Fibroblast of upper back skin (primary cell): ENCODE measurements at regions not wholly inside any gene's neighbourhood (a gene's known extent, or its start where the extent isn't known, plus 50 kb on each side); places are given as distances from the start of the nearest gene placed in this dataset.

Experiments used
- DNase-seq: peaks from one replicate; pipeline ENCODE4 v3.0.0-alpha.2; 2013

GRCh38 chr4:36841583-36842326 is 402.8 kb upstream of the NWD2 start:
- no peak for DNase-seq

- no peak for DNase-seq
Measured at GRCh38 chr4:36844448-36844847, 400.1 kb upstream of the NWD2 start.

- DNase-seq: no peak
Measured at GRCh38 chr4:36852856-36853255, 391.7 kb upstream of the NWD2 start.

GRCh38 chr4:36854554-36854953 is 390.0 kb upstream of the NWD2 start:
- DNase-seq: no peak

- no peak for DNase-seq
Measured at GRCh38 chr4:36863601-36864000, 380.9 kb upstream of the NWD2 start.

- DNase-seq: no peak
Measured at GRCh38 chr4:36870121-36870520, 374.4 kb upstream of the NWD2 start.

GRCh38 chr4:36872679-36873078 is 371.9 kb upstream of the NWD2 start:
- no peak for DNase-seq

GRCh38 chr4:36884151-36884550 is 360.4 kb upstream of the NWD2 start:
- DNase-seq: no peak

GRCh38 chr4:36891971-36892370 is 352.6 kb upstream of the NWD2 start:
- no peak for DNase-seq

GRCh38 chr4:36900446-36900987 is 344.0 kb upstream of the NWD2 start:
- DNase-seq: no peak

- no peak for DNase-seq
Measured at GRCh38 chr4:36904823-36905222, 339.7 kb upstream of the NWD2 start.

GRCh38 chr4:36914106-36914505 is 330.4 kb upstream of the NWD2 start:
- DNase-seq: no peak

- DNase-seq: no peak
Measured at GRCh38 chr4:36915717-36916116, 328.8 kb upstream of the NWD2 start.

GRCh38 chr4:36917413-36917812 is 327.1 kb upstream of the NWD2 start:
- no peak for DNase-seq

GRCh38 chr4:36919721-36920120 is 324.8 kb upstream of the NWD2 start:
- no peak for DNase-seq

- peak; percentile 14 for DNase-seq
Measured at GRCh38 chr4:36921476-36922216, 322.9 kb upstream of the NWD2 start.

- DNase-seq: peak; percentile 19
Measured at GRCh38 chr4:36930562-36931111, 313.9 kb upstream of the NWD2 start.

- no peak for DNase-seq
Measured at GRCh38 chr4:36944232-36944631, 300.3 kb upstream of the NWD2 start.

GRCh38 chr4:36961420-36961819 is 283.1 kb upstream of the NWD2 start:
- no peak for DNase-seq

GRCh38 chr4:36966756-36967460 is 277.6 kb upstream of the NWD2 start:
- no peak for DNase-seq

GRCh38 chr4:36979533-36979932 is 265.0 kb upstream of the NWD2 start:
- DNase-seq: no peak

- no peak for DNase-seq
Measured at GRCh38 chr4:36990128-36990872, 254.2 kb upstream of the NWD2 start.

GRCh38 chr4:36997727-36998126 is 246.8 kb upstream of the NWD2 start:
- DNase-seq: no peak
